PC-9 (cell line): ENCODE measurements at regions not wholly inside any gene's neighbourhood (a gene's known extent, or its start where the extent isn't known, plus 50 kb on each side); places are given as distances from the start of the nearest gene placed in this dataset.

ENCODE experiments used
- EZH2 ChIP-seq: fragments of 200-600 bp; sonication (generic); IDR thresholded peaks from 2 replicates; pipeline ENCODE4 v1.8.0; 2017; ENCODE audit warnings: antibody characterized with exemption, low read depth
- TF ChIP-seq, protein P1 (sequence below): fragments of 200-600 bp; sonication (generic); conservative IDR thresholded peaks from 2 replicates; pipeline ENCODE4 v1.6.1; 2017; ENCODE audit warnings: mixed run types, antibody characterized with exemption, mild to moderate bottlenecking, moderate library complexity

DNA sequence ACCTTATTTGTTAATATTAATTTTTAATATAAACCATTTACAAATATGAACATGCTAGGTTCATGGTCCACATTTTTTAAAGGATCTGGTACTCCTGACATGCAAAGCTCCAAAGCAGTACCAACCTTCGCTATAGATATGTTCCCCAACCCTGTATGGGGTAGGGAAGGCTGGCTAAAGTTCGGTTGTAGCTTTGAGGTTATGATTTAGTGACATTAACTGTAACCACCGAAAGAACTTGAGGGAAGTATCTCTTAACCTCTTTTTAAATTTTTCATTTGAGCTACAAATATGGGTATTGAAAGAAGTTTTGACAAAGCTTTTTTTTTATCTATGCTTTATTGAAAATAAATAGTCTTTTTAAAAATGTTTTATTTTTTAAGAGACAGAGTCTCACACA lies 115.5 kb downstream of the DYRK2 start:
- TF ChIP-seq, protein P1, sequence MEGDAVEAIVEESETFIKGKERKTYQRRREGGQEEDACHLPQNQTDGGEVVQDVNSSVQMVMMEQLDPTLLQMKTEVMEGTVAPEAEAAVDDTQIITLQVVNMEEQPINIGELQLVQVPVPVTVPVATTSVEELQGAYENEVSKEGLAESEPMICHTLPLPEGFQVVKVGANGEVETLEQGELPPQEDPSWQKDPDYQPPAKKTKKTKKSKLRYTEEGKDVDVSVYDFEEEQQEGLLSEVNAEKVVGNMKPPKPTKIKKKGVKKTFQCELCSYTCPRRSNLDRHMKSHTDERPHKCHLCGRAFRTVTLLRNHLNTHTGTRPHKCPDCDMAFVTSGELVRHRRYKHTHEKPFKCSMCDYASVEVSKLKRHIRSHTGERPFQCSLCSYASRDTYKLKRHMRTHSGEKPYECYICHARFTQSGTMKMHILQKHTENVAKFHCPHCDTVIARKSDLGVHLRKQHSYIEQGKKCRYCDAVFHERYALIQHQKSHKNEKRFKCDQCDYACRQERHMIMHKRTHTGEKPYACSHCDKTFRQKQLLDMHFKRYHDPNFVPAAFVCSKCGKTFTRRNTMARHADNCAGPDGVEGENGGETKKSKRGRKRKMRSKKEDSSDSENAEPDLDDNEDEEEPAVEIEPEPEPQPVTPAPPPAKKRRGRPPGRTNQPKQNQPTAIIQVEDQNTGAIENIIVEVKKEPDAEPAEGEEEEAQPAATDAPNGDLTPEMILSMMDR, result no peak
- TF ChIP-seq EZH2, result no peak
